Fibroblast of pulmonary artery (primary cell): ENCODE measurements at regions not wholly inside any gene's neighbourhood (a gene's known extent, or its start where the extent isn't known, plus 50 kb on each side); places are given as distances from the start of the nearest gene placed in this dataset.

Experiments used
- DNase-seq: peaks from one replicate; pipeline ENCODE4 v3.0.0-alpha.2; 2010; ENCODE audit warnings: low read depth
- H3K4me3 ChIP-seq: replicated peaks from 2 replicates; pipeline ENCODE4 v1.5.1; 2011; ENCODE audit warnings: low read depth, mild to moderate bottlenecking, control low read depth, low read length, moderate library complexity
- CTCF ChIP-seq: IDR thresholded peaks from 2 replicates; pipeline ENCODE4 v1.5.1; 2011; ENCODE audit warnings: mild to moderate bottlenecking, control low read depth, low read length, inconsistent platforms; ENCODE audit errors: missing control alignments

- TF ChIP-seq CTCF: no peak
- DNase-seq: peak; percentile 53
- H3K4me3 ChIP-seq: no peak overlapping the region
Measured at GRCh38 chr6:139778688-139779087, 404.2 kb upstream of the CITED2 start.

DNA sequence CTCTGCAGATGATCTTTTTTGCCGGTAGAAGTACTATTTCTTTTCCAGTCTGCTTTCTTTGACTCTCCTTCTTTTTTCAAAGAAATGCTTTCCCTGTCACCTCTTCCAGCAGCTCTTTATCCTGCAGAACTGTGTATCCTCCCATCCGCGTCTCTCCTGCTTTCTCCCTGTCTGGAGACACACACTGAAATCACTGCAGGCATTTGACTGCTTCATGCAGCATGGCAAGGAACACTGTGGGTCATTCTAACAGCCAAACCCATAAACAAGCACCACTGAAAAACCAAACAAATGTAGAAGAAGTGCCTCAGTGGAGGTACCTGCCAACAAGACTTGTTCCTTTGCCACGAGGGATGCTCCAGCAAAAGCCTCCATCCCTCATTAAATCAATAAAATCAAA is 403.7 kb upstream of the CITED2 start:
- no peak overlapping the region for H3K4me3 ChIP-seq
- no peak for TF ChIP-seq CTCF
- DNase-seq: no peak

- no peak for TF ChIP-seq CTCF
- no peak for DNase-seq
- no peak overlapping the region for H3K4me3 ChIP-seq
Measured at GRCh38 chr6:139777202-139777970, 402.9 kb upstream of the CITED2 start.

DNA sequence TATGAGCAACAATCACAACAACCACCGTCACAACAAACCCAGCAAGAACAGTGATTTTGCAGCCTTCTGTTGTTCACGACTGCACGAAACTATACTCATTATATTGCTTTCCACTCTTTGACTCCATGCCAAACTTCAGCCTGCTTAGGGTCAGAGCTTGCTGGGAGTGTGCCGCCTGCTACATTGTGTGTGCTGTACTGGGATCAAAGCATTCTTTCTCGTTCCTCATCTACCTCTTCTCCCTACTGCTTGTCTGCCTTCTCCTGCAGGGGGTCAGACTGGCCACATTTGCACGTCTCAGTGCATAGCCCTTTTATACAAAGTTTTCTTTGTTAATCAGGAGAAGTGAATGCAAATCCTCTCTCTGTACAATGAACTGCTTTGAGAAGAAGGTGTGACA is 401.6 kb upstream of the CITED2 start:
- no peak overlapping the region for H3K4me3 ChIP-seq
- no peak for TF ChIP-seq CTCF
- no peak for DNase-seq

DNA sequence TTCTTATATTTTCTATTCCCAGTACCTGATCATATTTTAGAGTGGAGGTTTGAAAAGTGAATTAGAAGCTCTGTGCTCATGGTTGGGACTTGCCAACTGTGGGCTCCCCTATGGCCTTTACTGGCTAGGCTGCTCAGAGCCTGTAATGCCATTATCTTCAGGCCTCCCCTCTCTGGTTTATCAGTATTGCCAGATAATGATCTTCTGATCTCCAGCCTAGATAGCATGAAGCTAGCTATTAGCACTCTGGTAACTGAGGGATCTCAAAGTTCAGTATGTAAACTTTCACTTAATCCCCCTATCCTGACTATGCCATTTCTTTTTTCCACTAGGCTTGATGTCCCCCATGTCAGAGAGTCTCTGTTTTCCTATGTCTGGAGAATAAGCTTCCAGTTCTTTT is 393.7 kb upstream of the CITED2 start:
- no peak for DNase-seq
- TF ChIP-seq CTCF: no peak
- no peak overlapping the region for H3K4me3 ChIP-seq

DNA sequence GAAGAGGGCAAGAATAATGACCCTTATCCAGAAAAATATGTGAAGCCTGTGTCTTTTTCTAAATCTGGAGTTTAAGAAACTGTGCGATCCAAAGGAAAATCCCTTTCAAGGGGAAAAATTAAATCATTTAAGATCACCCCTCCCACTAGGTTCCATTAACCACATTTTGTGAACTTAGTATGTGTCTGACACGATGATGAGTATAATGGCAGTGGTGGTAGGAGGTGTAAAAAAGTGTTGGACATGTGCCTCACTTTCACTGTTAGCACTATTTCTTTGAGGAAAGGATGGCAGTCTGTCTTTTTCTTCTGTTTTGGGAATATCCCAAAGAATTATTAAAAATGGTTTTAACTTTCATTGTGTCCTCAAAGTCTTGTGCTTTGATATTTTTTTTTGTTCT is 392.3 kb upstream of the CITED2 start:
- TF ChIP-seq CTCF: no peak
- H3K4me3 ChIP-seq: no peak overlapping the region
- no peak for DNase-seq

DNA sequence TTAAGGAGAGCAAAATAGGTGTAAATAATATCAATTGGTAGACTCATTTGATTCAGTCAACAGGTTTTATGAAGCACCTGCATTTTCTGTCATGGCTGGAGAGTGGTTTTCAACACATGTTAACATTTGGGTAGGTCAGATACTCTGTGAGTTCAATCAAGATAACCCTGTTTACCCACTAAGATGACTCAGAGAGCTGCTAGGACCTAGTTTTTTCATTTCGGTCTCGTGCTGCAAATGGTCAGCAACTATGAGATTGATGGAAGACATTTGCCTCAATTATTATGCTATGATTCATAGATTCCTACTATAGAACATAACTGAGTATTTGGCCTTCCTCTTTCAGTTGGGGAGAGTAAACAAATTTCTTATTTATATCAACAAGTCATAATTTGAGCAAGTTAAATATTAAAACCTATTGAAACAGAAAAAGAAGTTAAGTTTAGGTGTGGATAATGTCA is 391.4 kb upstream of the CITED2 start:
- TF ChIP-seq CTCF: no peak
- peak; percentile 50 for DNase-seq

More for the DNA sequence above, 391.4 kb upstream of the CITED2 start:
- H3K4me3 ChIP-seq: no peak overlapping the region
